ENCODE measurements at regions not wholly inside any gene's neighbourhood (a gene's known extent, or its start where the extent isn't known, plus 50 kb on each side); places are given as distances from the start of the nearest gene placed in this dataset.

- CTCF ChIA-PET = interaction anchor here (0.6 to 2.0 kb wide), 7 partner anchors 18 to 964 kb away, joined by 3 to 8 read pairs (median 3); no protein-coding TSS in a partner anchor
- H3K4me1 ChIP-seq (ENCODE audit: control insufficient read depth in 1 of 2, insufficient read depth in 2 of 2, low read length in 2 of 2) = peaks cover 5 to 11% of the 10 kb centered on the region in 2 experiments; a peak in 3 of 4 replicates
- intact Hi-C loops (cut with micrococcal nuclease) = loop anchor here (2.0 kb wide), 1 partner anchor 963 kb away; no protein-coding TSS in a partner anchor
Measured at GRCh38 chr11:15649371-15650104, 534.8 kb downstream of the INSC start.

GRCh38 chr11:15650105-15650938 is 535.6 kb downstream of the INSC start:
- no peaks in the 10 kb centered on the region for H3K9me2 ChIP-seq (ENCODE audit: insufficient read depth)
- H2AFZ ChIP-seq (ENCODE audit: low read depth, low read length, poor library complexity, severe bottlenecking) = peak overlapping the region; percentile 31
- peaks cover 5 to 11% of the 10 kb centered on the region in 2 experiments; a peak in 3 of 4 replicates for H3K4me1 ChIP-seq (ENCODE audit: control insufficient read depth in 1 of 2, insufficient read depth in 2 of 2, low read length in 2 of 2)
- no peak overlapping the region; the same call in 1 of the 2 replicates for H3K27ac ChIP-seq (ENCODE audit: low read depth, low read length)
- BruUV-seq (replicated peaks) = no TSS peak
- ATAC-seq (peak; percentile 95), DNase-seq (ENCODE audit: low read depth, low spot score) (peak; percentile 70)
- ChIA-PET CTCF (interaction anchor here (0.6 to 2.0 kb wide), 7 partner anchors 18 to 964 kb away, joined by 3 to 8 read pairs (median 3); no protein-coding TSS in a partner anchor), RAD21 (ENCODE audit: low non-redundant PET in 1 of 2, low total read pairs in 2 of 2, uncharacterized antibody in 2 of 2, unreplicated experiment in 2 of 2) (no interaction called here), POLR2A (no interaction called here)
- intact Hi-C loops (cut with micrococcal nuclease) = loop anchor here (2.0 kb wide), 1 partner anchor 962 kb away; no protein-coding TSS in a partner anchor
- no peak overlapping the region for H3K9ac ChIP-seq (ENCODE audit: low read length)
- H3K79me2 ChIP-seq (ENCODE audit: insufficient read depth, low read length) = no peaks in the 10 kb centered on the region
- H3K27me3 ChIP-seq (ENCODE audit: insufficient read depth, low read length) = peaks cover 7% of the 10 kb centered on the region; the same call in 1 of the 2 replicates
- H4K20me1 ChIP-seq (ENCODE audit: insufficient read depth) = no peaks in the 10 kb centered on the region
- H3K36me3 ChIP-seq (ENCODE audit: control insufficient read depth in 1 of 2, insufficient read depth in 2 of 2, low read length in 2 of 2) = no peaks in the 10 kb centered on the region
- H3K4me2 ChIP-seq (ENCODE audit: low read length) = peak overlapping the region; percentile 70
- no peak overlapping the region for H3K4me3 ChIP-seq (replicated peaks in 1 of 2; ENCODE audit: low read depth in 1 of 2, low read length in 2 of 2)
- no peaks in the 10 kb centered on the region for H3K9me3 ChIP-seq (ENCODE audit: control insufficient read depth in 1 of 2, insufficient read depth in 1 of 2, low read depth in 1 of 2, low read length in 2 of 2)
- TF ChIP-seq ATF3 (IDR thresholded peaks at IDR 0.05) (no peak), YY1 (IDR thresholded peaks at IDR 0.05; ENCODE audit: extremely low read depth, insufficient replicate concordance, low read depth, low read length) (peak; percentile 20), TCF7L2 (IDR thresholded peaks at IDR 0.05; ENCODE audit: borderline replicate concordance, extremely low read depth, insufficient read depth, insufficient read length) (no peak), ZNF274 (IDR thresholded peaks at IDR 0.05; ENCODE audit: low read depth, low read length) (no peak), CBX3 (IDR thresholded peaks at IDR 0.05; ENCODE audit: low read depth) (0 out of 2 replicates have a peak, but pooled peaks have one; percentile 44), CTCF (IDR thresholded peaks at IDR 0.05 in 2 of 3, conservative IDR thresholded peaks at IDR 0.05 in 1 of 3; ENCODE audit: borderline replicate concordance in 1 of 3, insufficient read depth in 1 of 3, low read depth in 2 of 3, low read length in 2 of 3) (peak; percentile 75 to 90 (median 82)), CEBPB (IDR thresholded peaks at IDR 0.05; ENCODE audit: low read depth) (no peak), RAD21 (IDR thresholded peaks at IDR 0.05; ENCODE audit: low read depth) (peak; percentile 90), MAX (IDR thresholded peaks at IDR 0.05) (peak; percentile 70), ELF1 (IDR thresholded peaks at IDR 0.05; ENCODE audit: borderline replicate concordance, low read depth) (no peak)

More at GRCh38 chr11:15649371-15650104, 534.8 kb downstream of the INSC start:
- peaks cover 8% of the 10 kb centered on the region; the same call in 1 of the 2 replicates for H3K27me3 ChIP-seq (ENCODE audit: insufficient read depth, low read length)
- TF ChIP-seq ZFX (IDR thresholded peaks at IDR 0.05) (peak; percentile 22; the same call in 1 of the 2 replicates), RAD21 (IDR thresholded peaks at IDR 0.05; ENCODE audit: low read depth) (no peak)
- H3K36me3 ChIP-seq (ENCODE audit: control insufficient read depth in 1 of 2, insufficient read depth in 2 of 2, low read length in 2 of 2) = no peaks in the 10 kb centered on the region
- H4K20me1 ChIP-seq (ENCODE audit: insufficient read depth) = no peaks in the 10 kb centered on the region
- ChIA-PET POLR2A (no interaction called here), RAD21 (ENCODE audit: low non-redundant PET in 1 of 2, low total read pairs in 2 of 2, uncharacterized antibody in 2 of 2, unreplicated experiment in 2 of 2) (no interaction called here)
- peak overlapping the region; percentile 67 for H2AFZ ChIP-seq (ENCODE audit: low read depth, low read length, poor library complexity, severe bottlenecking)
- no peaks in the 10 kb centered on the region for H3K9me3 ChIP-seq (ENCODE audit: control insufficient read depth in 1 of 2, insufficient read depth in 1 of 2, low read depth in 1 of 2, low read length in 2 of 2)
- BruUV-seq (replicated peaks) = no TSS peak
- ATAC-seq (no peak), DNase-seq (ENCODE audit: low read depth, low spot score) (no peak)
- no peak overlapping the region for H3K9ac ChIP-seq (ENCODE audit: low read length)
- no peaks in the 10 kb centered on the region for H3K9me2 ChIP-seq (ENCODE audit: insufficient read depth)
- H3K4me2 ChIP-seq (ENCODE audit: low read length) = peak overlapping the region; percentile 70
- no peak overlapping the region for H3K27ac ChIP-seq (ENCODE audit: low read depth, low read length)
- no peaks in the 10 kb centered on the region for H3K79me2 ChIP-seq (ENCODE audit: insufficient read depth, low read length)
- no peak overlapping the region for H3K4me3 ChIP-seq (replicated peaks in 1 of 2; ENCODE audit: low read depth in 1 of 2, low read length in 2 of 2)

Measured in HCT116 (cell line).